Kidney (tissue), 13 donors: ENCODE measurements at regions not wholly inside any gene's neighbourhood (a gene's known extent, or its start where the extent isn't known, plus 50 kb on each side); places are given as distances from the start of the nearest gene placed in this dataset.

Experiments
- DNase-seq, 5 donors: peaks; one replicate each; pipeline ENCODE4 v3.0.0-alpha.2; 2013 to 2020
- FAIRE-seq: peaks from 2 replicates; lab custom pipeline; 2012; peaks lifted over from hg19 to GRCh38; lab: Jason Lieb, UNC
- H3K27ac ChIP-seq, 2 donors: one replicate each; pipeline ENCODE4 v1.7.0; 2013; ENCODE audit warnings: low read depth in 2 of 2, low read length in 2 of 2, inconsistent platforms in 1 of 2
- H3K27me3 ChIP-seq: one replicate; pipeline ENCODE4 v1.7.1; 2013; ENCODE audit warnings: low read length, inconsistent platforms; ENCODE audit not compliant: control insufficient read depth, insufficient read depth
- H3K36me3 ChIP-seq, 3 donors: one replicate each; pipeline versions ENCODE4 v1.7.0 to v1.7.1; 2013; ENCODE audit warnings: low read length in 3 of 3, control low read depth in 1 of 3, inconsistent platforms in 1 of 3; ENCODE audit not compliant: insufficient read depth in 3 of 3, control insufficient read depth in 2 of 3
- H3K4me1 ChIP-seq, 3 donors: one replicate each; pipeline versions ENCODE4 v1.7.0 to v1.7.1; 2013; ENCODE audit warnings: low read length in 3 of 3, inconsistent platforms in 1 of 3, low read depth in 1 of 3; ENCODE audit not compliant: control insufficient read depth in 2 of 3, insufficient read depth in 2 of 3
- H3K4me3 ChIP-seq, 3 donors: one replicate each; pipeline versions ENCODE4 v1.7.0 to v1.8.1; 2013; ENCODE audit warnings: low read length in 3 of 3, control low read depth in 1 of 3, inconsistent platforms in 1 of 3
- H3K9ac ChIP-seq, 3 donors: one replicate each; pipeline versions ENCODE4 v1.7.0 to v1.7.1; 2013; ENCODE audit warnings: low read length in 3 of 3, control low read depth in 1 of 3, inconsistent platforms in 1 of 3
- H3K9me3 ChIP-seq, 3 donors: one replicate each; pipeline versions ENCODE4 v1.7.0 to v1.7.1; 2013; ENCODE audit warnings: low read length in 3 of 3, control low read depth in 1 of 3, inconsistent platforms in 1 of 3; ENCODE audit not compliant: control insufficient read depth in 2 of 3, insufficient read depth in 1 of 3
- CTCF ChIP-seq: IDR thresholded peaks from 3 replicates; pipeline ENCODE4 v1.5.1; 2012; ENCODE audit warnings: mild to moderate bottlenecking, moderate library complexity, borderline replicate concordance; ENCODE audit not compliant: insufficient read depth; ENCODE audit errors: extremely low read depth
- intact Hi-C: fragments of 100-400 bp; cut with DNase I; formaldehyde crosslinking; loops from one replicate; pipeline ENCODE4 v1.11.1; 2022
- donor health status: control.
- donor health status: control.
- donor health status: control.
- donor health status: control.
- donor health status: control.
- donor health status: DM: yes; HTN: yes; CAD: no.
- donor health status: Normal renal cell carcinoma (clear cell type).

GRCh38 chr13:34591129-34591528 is 350.9 kb upstream of the NBEA start:
- FAIRE-seq (no peak), DNase-seq (peak in 1 of 5 donors; percentile 6)
- H3K4me3 ChIP-seq, result no peak overlapping the region
- H3K36me3 ChIP-seq, result no peaks in the 10 kb centered on the region
- no peaks in the 10 kb centered on the region for H3K27me3 ChIP-seq
- no peak for TF ChIP-seq CTCF
- H3K4me1 ChIP-seq, result no peaks in the 10 kb centered on the region
- intact Hi-C loops, result no loop called here
- no peak overlapping the region for H3K9ac ChIP-seq
- no peaks in the 10 kb centered on the region for H3K9me3 ChIP-seq
- H3K27ac ChIP-seq, result no peak overlapping the region

- Histone ChIP-seq H3K27ac (no peak overlapping the region), H3K4me1 (no peaks in the 10 kb centered on the region), H3K9ac (no peak overlapping the region), H3K36me3 (no peaks in the 10 kb centered on the region), H3K4me3 (no peak overlapping the region), H3K9me3 (no peaks in the 10 kb centered on the region), H3K27me3 (no peaks in the 10 kb centered on the region)
- FAIRE-seq, result no peak
- intact Hi-C loops, result no loop called here
- no peak for TF ChIP-seq CTCF
- peak in 1 of 5 donors; percentile 7 for DNase-seq
These were observed 350.1 kb upstream of the NBEA start for GRCh38 chr13:34591900-34592529.

GRCh38 chr13:34593658-34594057 is 348.4 kb upstream of the NBEA start:
- DNase-seq (no peak), FAIRE-seq (no peak)
- H3K4me3 ChIP-seq, result no peak overlapping the region
- H3K9ac ChIP-seq, result no peak overlapping the region
- no peaks in the 10 kb centered on the region for H3K36me3 ChIP-seq
- no peaks in the 10 kb centered on the region for H3K27me3 ChIP-seq
- intact Hi-C loops, result no loop called here
- no peak overlapping the region for H3K27ac ChIP-seq
- no peaks in the 10 kb centered on the region for H3K4me1 ChIP-seq
- H3K9me3 ChIP-seq, result no peaks in the 10 kb centered on the region
- TF ChIP-seq CTCF, result no peak

GRCh38 chr13:34594507-34594906 is 347.6 kb upstream of the NBEA start:
- no peak for TF ChIP-seq CTCF
- intact Hi-C loops, result no loop called here
- no peaks in the 10 kb centered on the region for H3K27me3 ChIP-seq

More at GRCh38 chr13:34594507-34594906, 347.6 kb upstream of the NBEA start:
- no peak overlapping the region for H3K9ac ChIP-seq
- no peaks in the 10 kb centered on the region for H3K9me3 ChIP-seq
- no peaks in the 10 kb centered on the region for H3K4me1 ChIP-seq
- H3K27ac ChIP-seq, result no peak overlapping the region
- H3K4me3 ChIP-seq, result no peak overlapping the region
- DNase-seq, result no peak
- FAIRE-seq, result no peak
- no peaks in the 10 kb centered on the region for H3K36me3 ChIP-seq
